GM18507 (cell line): ENCODE measurements at regions not wholly inside any gene's neighbourhood (a gene's known extent, or its start where the extent isn't known, plus 50 kb on each side); places are given as distances from the start of the nearest gene placed in this dataset.

Experiments
- DNase-seq: peaks from one replicate; pipeline ENCODE4 v3.0.0; 2011; ENCODE audit warnings: low read depth; ENCODE audit not compliant: insufficient read length; ENCODE audit errors: extremely low spot score
- FAIRE-seq: peaks from 2 replicates; lab custom pipeline; 2011; peaks lifted over from hg19 to GRCh38; lab: Jason Lieb, UNC

DNA sequence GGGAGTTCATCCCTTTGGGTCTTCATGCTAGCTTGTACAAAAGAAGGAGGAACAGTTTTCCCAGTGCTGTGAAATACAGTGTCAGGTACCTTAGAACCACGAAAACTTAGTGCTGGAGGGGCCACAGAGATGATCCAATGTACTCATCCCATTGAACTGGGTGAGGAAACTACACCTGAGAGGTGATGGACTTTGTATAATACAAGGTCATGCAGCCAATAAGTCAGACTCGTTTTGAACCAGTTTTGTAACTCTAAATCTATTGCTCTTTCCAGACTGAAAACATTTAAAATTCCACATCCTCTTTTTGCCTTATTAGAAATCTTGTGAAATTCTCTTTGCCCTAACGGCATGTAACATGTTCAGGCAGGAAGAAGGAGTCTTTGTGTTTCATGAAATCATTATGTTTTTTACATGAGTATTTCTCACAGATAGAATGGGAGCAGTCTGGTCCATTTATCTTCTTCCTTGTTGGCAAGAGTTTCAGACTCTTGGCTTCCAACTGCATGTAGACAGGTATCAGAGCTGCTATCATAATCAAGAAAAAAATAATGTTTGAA lies 146.8 kb upstream of the FBXL7 start:
- FAIRE-seq = no peak
- no peak for DNase-seq

DNA sequence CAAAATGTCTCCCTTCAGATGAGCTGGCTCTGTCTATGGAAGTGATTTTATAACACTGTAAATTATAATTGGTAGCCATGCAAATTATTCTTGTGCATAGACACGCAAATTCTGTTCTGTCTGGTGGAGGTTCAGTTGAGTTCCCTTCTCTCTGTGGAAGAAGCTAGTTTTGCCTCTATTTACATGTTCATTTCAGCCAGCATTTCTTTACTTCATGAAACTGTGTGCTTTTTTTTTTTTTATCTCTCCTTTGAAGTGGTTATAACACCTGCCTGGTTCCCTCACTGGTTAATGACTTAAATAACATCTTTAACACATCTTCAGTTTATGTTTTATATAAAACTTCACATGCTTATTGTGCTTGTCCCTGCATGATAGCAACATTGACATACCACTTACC lies 149.4 kb upstream of the FBXL7 start:
- DNase-seq = no peak
- FAIRE-seq = no peak

DNA sequence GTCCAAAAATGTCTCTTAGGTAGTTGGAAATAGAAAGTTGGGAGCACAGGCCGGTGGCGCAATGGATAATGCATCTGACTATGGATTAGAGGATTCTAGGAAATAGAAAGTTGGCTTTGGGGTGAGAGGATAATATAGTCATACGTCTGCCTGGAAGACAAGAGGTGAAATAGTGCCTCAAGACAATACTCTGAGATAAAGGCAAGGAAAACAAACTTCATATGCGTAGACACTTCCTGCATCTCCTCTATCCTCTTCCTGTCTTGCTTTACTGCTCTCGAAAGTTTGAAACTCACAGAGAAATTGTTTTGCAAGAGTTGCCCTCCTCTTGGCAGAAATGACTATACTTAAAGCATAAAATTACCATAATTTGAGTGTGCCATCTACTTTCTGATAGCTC lies 153.2 kb upstream of the FBXL7 start:
- no peak for FAIRE-seq

DNA sequence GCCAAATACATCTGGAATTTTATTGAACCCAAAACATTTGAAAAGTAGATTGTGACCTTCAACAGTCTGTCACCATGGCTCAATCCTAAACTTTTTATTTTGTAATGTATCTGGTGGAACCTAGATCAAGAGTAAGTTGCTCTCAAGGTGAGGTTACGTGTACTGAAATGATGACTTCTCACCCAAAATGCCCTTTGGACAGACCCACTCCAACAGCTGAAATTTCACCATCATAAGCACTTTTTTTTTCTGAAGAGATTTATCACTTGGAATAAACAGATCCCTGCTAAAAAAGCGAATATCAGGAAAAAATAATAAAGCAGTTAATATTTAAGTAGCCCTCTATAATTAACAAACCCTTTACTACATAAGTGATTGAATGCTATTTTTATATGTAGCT lies 155.0 kb upstream of the FBXL7 start:
- DNase-seq = no peak
- FAIRE-seq = no peak

More for the DNA sequence above, 153.2 kb upstream of the FBXL7 start:
- DNase-seq = no peak

DNA sequence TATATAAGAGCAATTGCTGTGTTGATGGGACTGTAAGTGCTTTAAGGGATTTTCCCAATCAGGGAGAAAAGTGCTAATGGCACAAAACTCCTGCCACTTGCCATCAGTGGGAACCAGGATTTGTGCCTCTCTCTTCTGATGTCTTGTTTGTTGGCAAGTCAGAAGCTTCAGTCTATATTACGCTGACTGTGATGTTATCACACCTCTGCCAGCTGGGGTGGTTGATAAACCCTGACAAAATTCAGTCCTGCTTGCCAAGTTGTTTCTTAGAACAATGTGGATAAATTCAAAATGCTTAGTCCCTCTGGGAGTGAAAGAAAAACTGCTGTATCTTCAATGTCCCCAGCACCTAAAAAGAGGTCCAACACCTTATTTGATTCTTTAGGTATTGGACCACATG lies 161.4 kb upstream of the FBXL7 start:
- DNase-seq (no peak), FAIRE-seq (no peak)

DNA sequence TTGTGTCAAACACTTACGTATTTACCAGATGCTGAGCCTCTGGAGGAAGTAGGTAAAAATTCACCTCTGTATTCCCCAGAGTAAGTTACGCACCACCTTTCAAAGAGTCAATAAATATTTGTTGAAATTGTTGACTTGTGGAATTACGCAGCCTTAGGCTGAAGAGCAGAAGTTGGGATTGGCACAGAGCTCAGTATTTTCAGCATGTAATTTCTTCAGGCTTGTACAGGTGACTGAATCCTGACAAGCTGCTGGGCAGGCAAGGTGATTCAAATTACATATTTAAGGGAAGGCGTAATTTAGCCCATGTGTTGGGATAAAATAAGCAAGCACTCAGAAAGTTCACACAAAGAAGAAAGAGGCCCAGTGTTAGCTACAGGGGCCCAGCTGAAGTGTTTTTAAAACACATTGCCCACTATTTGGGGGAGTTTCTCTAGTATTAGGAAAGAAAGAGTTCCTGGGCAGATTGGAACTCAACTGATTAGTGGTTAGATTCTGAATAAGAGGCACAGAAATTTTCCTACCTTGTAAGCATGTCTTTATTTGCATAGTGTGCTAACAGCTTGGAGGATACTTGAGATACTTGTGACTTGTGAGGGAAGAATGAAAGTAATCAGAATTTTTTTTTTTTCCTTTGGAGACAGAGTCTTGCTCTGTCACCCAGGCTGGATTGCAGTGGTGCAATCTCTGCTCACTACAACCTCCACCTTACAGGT lies 165.3 kb upstream of the FBXL7 start:
- DNase-seq = no peak

DNA sequence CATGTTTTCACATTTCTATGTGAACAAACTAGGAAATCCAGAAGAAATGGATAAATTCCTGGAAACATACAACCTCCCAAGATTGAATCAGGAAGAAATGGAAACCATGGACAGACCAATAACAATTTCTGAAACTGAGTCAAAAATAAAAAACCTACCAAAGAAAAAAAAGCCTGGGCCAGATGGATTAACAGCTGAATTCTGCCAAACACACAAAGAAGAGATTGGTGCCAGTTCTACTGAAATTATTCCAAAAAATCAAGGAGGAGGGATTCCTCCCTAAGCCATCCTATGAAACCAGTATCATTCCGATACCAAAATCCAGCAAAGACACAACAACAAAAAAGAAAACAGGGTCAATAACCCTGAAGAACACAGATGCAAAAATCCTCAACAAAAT lies 166.9 kb upstream of the FBXL7 start:
- no peak for DNase-seq
- no peak for FAIRE-seq

More for the DNA sequence above, 165.3 kb upstream of the FBXL7 start:
- FAIRE-seq = no peak

DNA sequence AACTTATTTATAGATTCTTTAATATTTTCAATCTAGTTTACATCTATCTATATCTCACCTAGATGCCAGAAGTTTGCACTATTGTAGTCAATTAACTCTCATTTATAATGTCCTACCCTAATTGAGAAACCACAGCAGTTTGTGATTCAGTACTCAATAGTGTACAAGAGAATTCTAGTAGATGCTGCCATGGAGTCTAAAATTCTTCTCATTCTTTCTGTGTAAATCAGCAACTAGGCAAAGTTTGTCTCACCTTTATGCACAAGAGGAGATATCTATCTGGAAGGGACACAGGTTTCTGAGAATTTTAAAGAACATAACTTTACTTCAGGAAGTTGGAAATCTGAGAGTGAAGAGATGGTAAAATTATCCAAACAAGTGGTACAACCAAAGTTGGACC lies 173.0 kb upstream of the FBXL7 start:
- DNase-seq = no peak
- FAIRE-seq = no peak

DNA sequence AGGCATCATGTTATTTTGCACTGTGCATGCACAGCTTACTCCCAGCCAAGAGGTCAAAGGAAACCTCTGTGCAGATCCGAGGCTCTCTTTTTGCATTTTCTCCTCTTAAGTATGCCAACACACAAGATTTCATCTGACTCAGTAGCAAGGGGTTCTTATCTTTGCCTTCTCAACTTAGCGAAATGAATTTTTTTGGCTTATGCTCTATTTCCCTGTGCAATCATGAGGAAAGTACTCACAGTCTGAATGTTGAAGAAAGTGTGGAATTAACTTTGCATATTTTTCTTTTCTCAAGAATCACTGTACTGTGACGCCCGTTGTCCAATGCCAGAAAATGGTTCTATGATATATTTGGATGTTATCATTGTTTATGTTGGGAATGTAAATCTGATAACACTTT lies 173.5 kb upstream of the FBXL7 start:
- no peak for DNase-seq
- no peak for FAIRE-seq

DNA sequence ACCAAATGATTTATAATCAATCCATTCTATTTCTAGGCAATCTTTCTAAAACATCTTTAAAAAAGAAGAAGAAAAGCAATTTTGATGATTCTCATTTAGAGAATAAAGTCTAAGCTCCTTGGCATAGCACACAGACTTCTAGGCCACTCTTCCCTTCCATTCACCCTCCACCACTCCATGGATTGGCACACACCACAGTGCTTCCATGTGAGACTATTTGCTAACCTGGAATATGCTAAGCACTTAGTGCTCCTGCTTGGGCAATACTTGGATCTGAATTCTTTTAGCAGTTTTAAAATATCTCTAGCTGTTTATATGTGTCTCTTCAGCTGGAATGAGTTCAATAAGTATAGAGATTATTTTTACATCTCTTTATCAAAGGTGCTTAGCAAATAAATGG lies 177.6 kb upstream of the FBXL7 start:
- FAIRE-seq (no peak), DNase-seq (no peak)

DNA sequence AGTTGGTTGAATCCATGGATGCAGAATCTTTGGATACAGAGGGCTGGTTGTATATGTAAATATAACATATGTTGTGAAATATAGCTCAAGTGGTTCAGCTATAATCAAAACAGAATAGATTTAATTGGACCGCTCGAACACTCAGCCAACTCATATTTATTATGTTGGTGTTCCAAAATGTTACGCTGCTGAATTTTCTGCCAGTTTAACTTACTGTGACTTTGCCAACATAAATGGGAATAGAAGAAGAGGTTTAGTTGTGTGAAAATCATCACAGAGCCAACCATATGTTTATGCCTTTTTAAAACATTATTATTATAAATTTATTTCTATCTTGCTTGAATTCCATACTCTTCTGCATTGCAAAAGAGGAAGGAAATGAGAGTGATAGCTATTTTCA lies 178.2 kb upstream of the FBXL7 start:
- DNase-seq = no peak
- no peak for FAIRE-seq

DNA sequence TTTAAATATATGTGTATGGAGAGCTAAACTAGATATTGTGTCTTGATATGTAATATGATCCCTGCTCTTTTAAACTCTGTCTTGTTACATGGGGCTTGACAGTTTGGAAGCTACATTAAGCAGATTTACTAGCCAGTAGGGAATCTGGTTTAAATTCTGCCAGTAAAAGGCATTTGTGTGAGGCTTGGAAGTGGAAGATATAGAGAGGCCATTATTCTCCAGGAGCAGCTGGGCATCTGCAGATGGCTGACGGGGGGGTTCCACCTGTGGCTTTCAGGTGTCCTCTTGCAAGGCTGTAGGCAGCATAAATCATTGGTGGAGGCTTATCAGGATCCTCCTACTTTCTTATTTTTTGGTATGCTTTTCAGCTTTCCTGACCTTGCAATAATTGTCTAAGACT lies 179.1 kb upstream of the FBXL7 start:
- FAIRE-seq = no peak
- no peak for DNase-seq

DNA sequence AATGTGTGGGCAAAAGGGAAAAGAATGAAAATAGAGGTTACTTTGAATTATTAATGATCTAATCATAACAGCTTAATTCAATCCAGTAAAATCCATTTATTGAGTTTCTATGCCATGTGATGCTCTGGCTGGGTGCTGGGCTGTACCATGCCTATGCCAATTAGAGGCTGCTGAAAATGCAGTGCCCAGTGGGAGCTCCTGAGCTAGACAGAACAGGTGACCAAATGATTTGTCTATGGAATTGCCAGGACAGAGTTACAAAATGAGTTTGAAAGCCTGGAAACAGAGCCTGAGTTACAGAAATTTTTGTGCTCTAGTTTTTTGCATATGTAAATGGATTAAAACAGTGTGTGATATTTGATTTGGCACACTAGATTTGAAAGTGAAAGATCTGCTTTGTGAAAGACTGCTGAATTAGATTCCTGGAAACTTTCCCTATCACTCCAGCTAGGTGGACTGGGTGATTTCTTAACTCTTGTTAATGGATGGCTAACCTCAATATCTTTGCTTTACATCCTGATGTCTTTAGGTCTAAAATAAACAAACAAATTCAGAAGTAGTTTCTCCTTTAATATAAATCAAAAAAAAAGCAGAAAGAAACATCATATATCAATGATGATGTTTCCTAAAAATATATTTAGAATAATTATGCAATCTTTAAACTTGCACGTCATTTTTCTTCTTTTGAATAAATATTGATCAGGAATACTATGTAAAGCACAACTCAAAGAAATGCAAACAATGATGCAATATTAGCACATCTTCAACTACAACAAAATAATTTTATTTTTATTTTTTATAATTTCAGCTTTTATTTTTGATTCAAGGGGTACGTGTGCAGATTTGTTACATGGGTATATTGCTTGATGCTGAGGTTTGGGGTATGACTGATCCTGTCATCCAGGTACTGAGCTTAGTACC lies 194.8 kb upstream of the FBXL7 start:
- FAIRE-seq (no peak), DNase-seq (no peak)

DNA sequence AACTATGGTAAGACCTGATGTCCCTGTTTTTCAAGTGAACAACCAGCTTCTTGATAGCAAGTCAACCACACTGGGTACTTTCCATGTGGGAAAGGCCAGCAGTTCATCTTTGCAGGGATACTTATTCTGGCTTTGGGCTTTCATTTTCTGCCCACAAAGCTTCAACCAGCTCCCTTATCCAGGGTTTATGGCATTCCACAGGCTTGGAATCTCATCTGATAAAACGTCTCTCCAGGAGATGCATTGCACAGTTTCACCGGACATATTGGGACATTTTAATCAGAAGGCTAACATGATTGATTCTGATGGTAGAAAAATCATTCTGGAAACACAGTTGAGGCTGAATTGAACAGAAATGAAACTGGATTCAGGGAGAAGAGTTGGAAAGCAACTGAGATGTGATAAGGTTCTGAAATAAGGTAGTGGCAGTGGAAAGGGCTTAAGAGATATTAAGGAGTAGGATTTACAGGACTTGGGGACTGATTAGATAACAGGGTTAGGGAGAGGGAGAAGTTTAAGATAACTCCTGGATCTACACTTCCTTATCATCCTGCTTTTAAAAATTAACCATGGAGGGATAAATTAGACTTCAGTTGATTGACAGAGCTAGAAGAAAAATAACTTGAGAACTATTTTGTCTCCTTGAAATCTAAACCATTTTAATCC lies 195.8 kb upstream of the FBXL7 start:
- FAIRE-seq = no peak

DNA sequence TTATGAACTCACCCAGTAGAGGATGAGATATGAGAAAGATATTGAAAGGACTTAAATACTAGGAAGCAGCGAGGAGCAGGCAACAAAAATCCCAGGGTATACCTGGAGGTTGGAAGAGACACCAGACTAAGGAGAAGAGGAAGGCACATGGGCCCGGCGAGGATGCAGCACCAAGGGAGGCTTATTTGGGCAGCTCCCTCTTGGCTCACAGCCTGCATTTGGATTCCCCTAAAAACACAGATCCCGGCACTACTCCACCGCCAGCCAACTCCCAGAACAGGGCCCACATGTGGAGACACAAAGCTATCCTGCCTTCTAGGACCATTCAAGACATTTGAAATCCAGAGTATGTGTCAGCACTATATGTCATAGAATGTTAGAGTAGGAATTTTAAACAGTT lies 199.8 kb upstream of the FBXL7 start:
- FAIRE-seq = no peak

More for the DNA sequence above, 195.8 kb upstream of the FBXL7 start:
- DNase-seq = no peak

DNA sequence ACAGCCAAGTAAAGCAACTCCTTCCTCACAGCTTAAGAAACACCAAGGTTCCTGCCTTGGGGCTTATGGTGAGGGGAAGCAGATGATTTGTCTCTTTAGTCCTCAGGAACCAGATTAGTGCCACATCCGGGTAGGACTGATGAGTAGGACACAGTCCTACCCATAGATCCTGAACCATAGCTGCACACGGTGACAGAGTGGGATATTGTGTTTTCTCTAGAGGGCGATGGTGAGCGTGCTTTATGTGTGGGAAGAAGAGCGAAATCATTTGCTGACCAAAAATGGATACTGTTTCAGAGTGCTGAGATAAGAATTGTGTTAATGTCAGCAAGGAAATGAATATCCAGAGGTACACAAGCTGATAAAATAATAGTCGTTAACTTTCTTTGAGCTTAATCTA lies 209.0 kb upstream of the FBXL7 start:
- DNase-seq (no peak), FAIRE-seq (no peak)

More for the DNA sequence above, 199.8 kb upstream of the FBXL7 start:
- DNase-seq = no peak

DNA sequence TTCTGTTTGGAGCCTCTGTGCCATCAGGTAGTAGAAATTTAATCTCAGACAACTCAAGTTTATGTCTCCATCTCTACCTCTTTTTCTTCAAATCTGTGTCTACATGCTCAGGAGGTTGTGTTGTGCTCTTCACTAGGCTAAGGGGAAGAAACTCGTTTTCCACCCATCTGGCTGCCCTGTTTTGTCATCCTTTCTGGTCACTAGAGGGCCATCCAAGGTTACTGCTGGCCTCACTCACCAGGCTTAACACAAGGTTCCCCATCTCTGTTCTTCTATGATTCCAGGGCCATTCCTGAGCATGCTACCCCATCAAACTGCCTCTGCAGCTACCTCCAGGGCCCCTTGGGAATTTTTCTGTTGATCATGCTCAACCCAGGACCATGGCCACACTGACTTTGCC lies 213.3 kb upstream of the FBXL7 start:
- DNase-seq (no peak), FAIRE-seq (no peak)

DNA sequence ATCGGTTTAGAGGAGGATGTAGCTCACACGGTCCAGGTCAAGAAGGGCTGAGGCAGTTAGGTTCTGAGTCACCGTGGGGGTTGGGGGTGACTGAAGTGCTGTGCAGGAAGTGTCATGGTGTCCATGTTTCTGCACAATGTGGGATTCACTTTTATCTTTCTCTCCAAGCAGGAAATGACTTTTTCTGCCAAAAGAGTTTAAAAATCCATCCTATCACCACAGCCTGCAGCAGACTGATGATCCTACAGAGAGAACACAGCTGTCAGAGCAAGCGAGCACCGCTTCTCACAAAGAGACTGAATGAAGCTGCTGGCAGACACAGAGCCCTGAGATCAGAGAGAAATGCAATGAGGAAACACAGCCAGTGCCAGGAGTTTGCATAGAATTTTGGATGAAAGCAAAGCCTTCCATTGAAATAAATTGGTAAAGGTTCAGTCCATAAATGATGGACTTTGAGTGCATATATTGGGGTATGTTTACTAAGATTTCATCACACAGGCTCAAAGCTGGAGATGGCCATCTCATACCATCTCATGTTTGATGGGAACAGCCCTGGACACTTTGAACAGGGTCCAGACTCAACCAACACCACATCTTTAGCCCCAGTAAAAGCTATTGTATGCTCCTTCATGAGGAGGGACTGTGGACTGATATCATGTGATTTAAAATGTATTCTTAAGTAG lies 213.9 kb upstream of the FBXL7 start:
- FAIRE-seq = no peak
- no peak for DNase-seq

DNA sequence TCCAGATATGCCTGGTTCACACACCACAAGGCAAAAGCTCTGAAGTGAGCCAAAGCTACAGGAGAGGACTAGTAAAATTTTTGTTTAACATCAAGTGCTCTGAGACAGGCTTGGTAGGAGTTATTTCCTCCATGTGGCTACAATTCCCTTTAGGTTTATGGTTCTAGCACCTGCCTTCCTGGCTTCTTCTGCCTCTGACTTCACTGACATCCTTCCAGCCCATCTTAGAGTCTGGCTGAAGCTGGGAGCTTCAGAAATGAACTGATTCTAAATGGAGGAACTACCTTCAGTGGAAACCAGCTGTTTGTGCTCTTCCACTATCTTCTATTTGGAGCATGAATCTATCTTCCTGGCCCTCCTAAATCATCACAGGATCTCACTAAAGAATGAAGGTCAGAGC lies 215.3 kb upstream of the FBXL7 start:
- DNase-seq (no peak), FAIRE-seq (no peak)

DNA sequence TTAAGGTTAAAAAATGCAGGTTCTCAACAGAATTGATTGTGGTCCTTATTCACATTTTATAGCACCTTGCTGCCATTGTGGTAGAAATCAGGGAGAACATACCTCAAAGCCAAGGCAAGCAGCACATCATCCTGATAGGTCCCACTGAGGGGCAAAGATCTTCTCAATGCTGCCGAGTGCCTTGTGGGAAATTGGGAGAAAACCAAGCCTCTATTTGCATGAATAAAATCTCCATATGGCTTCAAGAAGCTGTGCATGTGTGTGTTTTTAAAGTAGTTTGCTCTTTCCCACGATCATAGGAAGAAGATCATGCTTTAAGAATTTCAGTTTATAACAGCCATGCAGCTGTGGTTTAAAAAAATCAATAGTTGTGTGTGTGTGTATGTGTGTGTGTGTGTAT lies 216.9 kb upstream of the FBXL7 start:
- FAIRE-seq = no peak
- no peak for DNase-seq
